GM21526 (cell line): ENCODE measurements at regions not wholly inside any gene's neighbourhood (a gene's known extent, or its start where the extent isn't known, plus 50 kb on each side); places are given as distances from the start of the nearest gene placed in this dataset.
A peak's percentile ranks its signal among the peaks of the same experiment; 100 is the strongest.

Experiments used
- ATAC-seq: cut with Tn5 transposase; IDR thresholded peaks from one replicate; pipeline ENCODE4 v1.9.1; 2021; ENCODE audit warnings: moderate library complexity; ENCODE audit not compliant: unreplicated experiment, low FRiP score

GRCh38 chr1:93013145-93014065 lies 52.1 kb upstream of the DIPK1A start:
- no peak for ATAC-seq

GRCh38 chr1:93014168-93014567 lies 52.9 kb upstream of the DIPK1A start:
- ATAC-seq: no peak

- ATAC-seq: no peak
Observed at GRCh38 chr1:93015590-93015989, 54.3 kb upstream of the DIPK1A start.

DNA sequence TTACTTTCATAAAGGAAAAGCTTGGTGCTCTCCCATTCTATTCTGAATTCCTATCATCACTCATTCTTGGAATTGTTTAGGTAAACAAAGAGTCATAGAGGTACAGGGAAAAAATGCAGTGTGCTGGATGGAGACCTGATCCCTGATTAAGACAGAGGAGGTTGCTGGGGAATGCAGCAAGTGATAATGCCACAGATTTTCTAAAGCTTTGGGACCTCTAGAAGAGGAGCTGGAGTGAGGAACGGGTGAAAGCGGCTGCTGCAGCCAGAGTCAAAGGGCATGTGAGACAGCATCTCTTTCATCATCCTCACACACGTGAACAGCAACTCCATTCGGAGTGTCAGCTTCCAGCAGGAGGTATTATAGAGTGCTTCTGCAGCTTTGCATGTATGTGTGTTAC lies 54.9 kb upstream of the DIPK1A start:
- ATAC-seq: no peak

DNA sequence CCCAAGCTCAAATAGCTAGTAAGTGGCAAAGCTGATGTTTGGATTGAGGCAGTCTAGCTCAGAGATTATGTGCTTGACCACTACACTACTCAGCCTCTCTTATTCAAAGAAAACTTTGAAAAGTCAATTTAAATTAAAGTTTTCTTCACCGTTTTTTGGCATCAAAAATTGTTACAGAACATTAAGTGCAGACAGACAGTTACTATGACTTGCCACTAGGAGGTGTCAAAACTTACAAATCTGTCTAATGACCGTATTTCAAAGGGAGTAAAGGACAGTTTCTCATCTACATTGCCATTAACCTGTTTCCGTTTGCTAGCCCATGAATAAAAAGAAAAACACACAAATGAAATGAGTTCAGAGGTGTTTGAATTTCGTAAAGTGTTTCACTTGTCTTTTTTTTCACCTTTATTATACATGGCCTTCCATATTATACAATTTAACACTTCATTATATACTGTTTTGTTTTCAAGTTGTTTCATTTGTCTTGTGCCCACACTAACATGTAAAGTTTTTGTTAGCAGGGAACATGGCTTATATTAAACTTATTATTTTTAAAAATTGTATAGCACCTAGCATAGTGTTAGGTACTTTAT lies 57.4 kb upstream of the MTF2 start:
- peak; percentile 68 for ATAC-seq

DNA sequence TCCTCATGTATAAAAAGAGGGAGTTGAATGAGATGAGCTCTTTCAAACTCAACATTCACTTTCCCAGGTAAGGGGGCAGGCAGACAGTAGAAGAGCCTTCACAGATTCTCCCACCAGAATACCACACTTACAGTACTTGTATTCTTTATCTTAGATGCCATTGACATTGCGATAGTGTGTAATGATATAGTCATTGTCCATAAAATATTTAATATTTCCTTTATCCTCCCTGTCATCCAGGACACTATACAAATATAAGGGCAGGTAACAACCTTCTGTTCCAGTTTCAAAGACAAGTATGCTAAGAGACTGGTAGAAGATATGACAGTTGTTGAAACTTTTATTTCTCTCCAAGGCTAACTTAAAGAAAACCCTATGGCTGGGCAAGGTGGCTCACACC lies 56.5 kb upstream of the MTF2 start:
- no peak for ATAC-seq

DNA sequence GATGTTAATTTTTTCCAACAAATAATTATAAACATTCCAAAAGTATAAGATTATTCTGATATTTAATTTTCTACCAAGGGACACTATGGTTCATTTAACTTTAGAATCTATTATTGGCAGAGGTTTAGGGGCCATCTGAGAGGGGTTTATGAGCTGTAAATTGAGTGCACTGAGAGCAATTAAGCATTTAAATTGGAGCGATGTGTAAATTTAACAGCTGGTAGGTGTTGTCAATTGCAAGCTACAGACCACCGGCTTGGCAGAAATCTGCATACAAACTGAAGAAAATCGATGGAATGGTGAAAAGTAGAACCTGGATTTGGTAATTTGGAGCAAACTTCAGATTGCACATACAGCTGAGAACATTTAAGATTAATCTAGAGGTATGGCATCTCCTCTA lies 55.8 kb upstream of the MTF2 start:
- ATAC-seq: no peak

DNA sequence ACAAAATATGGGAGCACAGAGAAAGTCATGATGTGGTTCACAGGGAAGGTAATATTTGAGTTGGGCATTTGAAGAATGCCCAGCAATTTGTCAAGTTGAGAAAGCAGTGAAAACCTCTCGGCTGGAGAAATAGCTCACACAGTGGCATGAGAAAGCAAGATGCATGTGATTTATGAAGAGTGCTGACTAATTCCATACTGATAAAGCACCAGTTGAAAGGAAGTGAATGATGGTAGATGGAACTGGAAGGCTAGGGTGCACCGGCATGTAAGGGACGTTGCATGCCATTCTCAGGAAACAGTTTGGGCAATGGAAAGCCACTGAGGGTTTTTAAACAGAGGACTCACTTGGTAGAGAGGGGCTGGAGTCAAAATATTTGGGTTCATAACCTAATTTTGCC lies 53.5 kb upstream of the MTF2 start:
- no peak for ATAC-seq

GRCh38 chr1:93028542-93028941 lies 50.5 kb upstream of the MTF2 start:
- no peak for ATAC-seq
